ENCODE measurements at regions not wholly inside any gene's neighbourhood (a gene's known extent, or its start where the extent isn't known, plus 50 kb on each side); places are given as distances from the start of the nearest gene placed in this dataset.

DNA sequence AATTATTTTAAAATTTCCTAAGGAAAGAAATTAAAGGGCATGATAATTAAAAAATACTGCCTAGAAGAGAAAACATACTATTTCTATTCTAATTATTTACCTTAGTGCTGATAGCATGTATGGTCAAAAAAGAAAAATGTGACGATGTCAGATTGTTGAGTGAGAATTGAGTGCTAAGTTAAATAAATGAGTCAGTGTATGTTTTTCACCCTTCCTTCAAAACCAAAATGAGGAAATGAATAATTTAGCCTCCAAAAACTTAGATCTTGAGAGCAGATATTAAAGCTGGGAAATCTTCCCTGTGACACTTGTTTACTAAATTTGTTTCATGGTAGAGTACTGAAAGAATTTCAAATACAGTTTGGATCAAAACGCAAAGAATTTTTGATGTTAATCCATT is 58.6 kb upstream of the NYAP2 start:
- WGBS, 2 experiments (ENCODE audit: insufficient coverage in 2 of 2), result no CpG with 5 or more reads among the region's 2 CpGs
- Histone ChIP-seq H3K36me3 (ENCODE audit: control insufficient read depth, insufficient read depth, low read length) (no peaks in the 10 kb centered on the region), H3K4me1 (ENCODE audit: control insufficient read depth, insufficient read depth, low read length, poor library complexity, severe bottlenecking) (peaks cover 18% of the 10 kb centered on the region), H3K4me3 (ENCODE audit: extremely low read depth, insufficient read depth, low read length, poor library complexity, severe bottlenecking) (no peak overlapping the region), H3K9me3 (ENCODE audit: control insufficient read depth, low read length) (peaks cover 1% of the 10 kb centered on the region), H3K27ac (ENCODE audit: low read depth, low read length, severe bottlenecking) (no peak overlapping the region)

DNA sequence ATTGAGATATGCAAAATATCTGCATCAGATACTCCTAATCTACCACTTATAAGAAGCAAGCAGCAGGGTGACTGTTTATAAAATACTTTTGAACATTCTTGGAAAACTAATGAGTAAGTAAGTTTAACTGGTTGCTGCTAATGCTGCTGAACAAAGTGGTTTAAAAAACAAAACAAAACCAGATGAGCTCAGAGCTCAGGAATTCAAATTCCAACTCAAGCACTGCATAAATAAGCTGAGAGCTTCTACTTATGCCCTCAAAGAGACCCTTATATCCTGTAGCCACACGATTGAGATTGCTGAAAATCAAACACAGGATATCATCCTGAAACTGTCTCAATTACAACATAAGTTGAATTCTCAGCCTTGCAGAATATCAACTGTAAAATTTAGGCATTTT is 62.3 kb upstream of the NYAP2 start:
- no peaks in the 10 kb centered on the region for H3K36me3 ChIP-seq (ENCODE audit: control insufficient read depth, insufficient read depth, low read length)
- H3K4me3 ChIP-seq (ENCODE audit: extremely low read depth, insufficient read depth, low read length, poor library complexity, severe bottlenecking), result no peak overlapping the region
- 20 to 33% methylated on average over 1 of the region's 1 CpG for WGBS, 2 experiments (ENCODE audit: insufficient coverage in 2 of 2)
- peak overlapping the region; percentile 89 for H3K27ac ChIP-seq (ENCODE audit: low read depth, low read length, severe bottlenecking)
- peaks cover 18% of the 10 kb centered on the region for H3K4me1 ChIP-seq (ENCODE audit: control insufficient read depth, insufficient read depth, low read length, poor library complexity, severe bottlenecking)
- no peaks in the 10 kb centered on the region for H3K9me3 ChIP-seq (ENCODE audit: control insufficient read depth, low read length)

GRCh38 chr2:225334514-225334913 is 65.0 kb upstream of the NYAP2 start:
- peaks cover 18% of the 10 kb centered on the region for H3K4me1 ChIP-seq (ENCODE audit: control insufficient read depth, insufficient read depth, low read length, poor library complexity, severe bottlenecking)
- no peak overlapping the region for H3K4me3 ChIP-seq (ENCODE audit: extremely low read depth, insufficient read depth, low read length, poor library complexity, severe bottlenecking)
- H3K36me3 ChIP-seq (ENCODE audit: control insufficient read depth, insufficient read depth, low read length), result no peaks in the 10 kb centered on the region
- no peak overlapping the region for H3K27ac ChIP-seq (ENCODE audit: low read depth, low read length, severe bottlenecking)
- H3K9me3 ChIP-seq (ENCODE audit: control insufficient read depth, low read length), result no peaks in the 10 kb centered on the region
- 100% methylated on average over 1 to 3 of the region's 4 CpGs for WGBS, 2 experiments (ENCODE audit: insufficient coverage in 2 of 2)

DNA sequence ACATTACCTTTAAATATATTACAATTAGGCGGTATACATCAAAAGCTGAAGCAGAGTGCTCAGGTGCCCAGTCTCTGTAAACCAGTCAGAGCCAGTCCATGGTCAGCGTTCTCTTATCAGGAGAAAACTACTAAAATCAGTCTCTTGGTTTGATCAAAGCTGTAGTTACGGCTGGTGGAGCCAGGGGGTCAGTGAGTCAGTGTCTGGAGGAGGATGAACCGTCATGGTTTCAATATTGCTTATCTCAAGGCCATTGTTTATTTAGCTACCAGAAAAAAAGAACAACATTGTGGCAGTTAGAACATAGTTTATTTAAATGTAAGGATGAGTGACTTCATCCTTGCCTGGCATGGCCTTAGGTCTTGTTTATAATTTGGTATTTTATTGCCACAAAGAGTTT is 71.3 kb upstream of the NYAP2 start:
- Histone ChIP-seq H3K4me1 (ENCODE audit: control insufficient read depth, insufficient read depth, low read length, poor library complexity, severe bottlenecking) (peaks cover 10% of the 10 kb centered on the region), H3K36me3 (ENCODE audit: control insufficient read depth, insufficient read depth, low read length) (no peaks in the 10 kb centered on the region), H3K4me3 (ENCODE audit: extremely low read depth, insufficient read depth, low read length, poor library complexity, severe bottlenecking) (no peak overlapping the region), H3K27ac (ENCODE audit: low read depth, low read length, severe bottlenecking) (peak overlapping the region; percentile 42), H3K9me3 (ENCODE audit: control insufficient read depth, low read length) (peaks cover 3% of the 10 kb centered on the region)
- WGBS, 2 experiments (ENCODE audit: insufficient coverage in 2 of 2), result 50% methylated on average over 1 of the region's 4 CpGs; no CpG with 5 or more reads in 1 of the 2 experiments

DNA sequence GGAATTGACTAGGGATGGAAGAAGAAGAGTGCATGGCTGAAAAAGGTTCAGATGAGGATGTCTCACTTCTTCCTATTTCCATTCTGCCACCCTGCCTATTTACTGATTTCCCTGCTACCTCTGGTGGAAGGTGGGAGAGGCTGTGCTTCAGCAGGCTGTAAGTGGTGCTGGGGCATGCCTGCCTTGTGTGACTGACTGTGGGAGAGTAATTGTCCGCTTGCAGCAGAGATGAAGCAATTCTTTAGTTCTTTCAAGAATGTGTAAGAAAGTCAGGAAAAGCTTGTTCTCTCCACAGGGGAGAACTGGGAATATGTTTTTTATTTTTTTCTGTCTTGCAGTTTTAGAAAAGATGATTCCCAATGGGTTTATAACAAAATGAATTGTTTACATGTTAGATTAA is 72.5 kb upstream of the NYAP2 start:
- Histone ChIP-seq H3K4me1 (ENCODE audit: control insufficient read depth, insufficient read depth, low read length, poor library complexity, severe bottlenecking) (peaks cover 10% of the 10 kb centered on the region), H3K4me3 (ENCODE audit: extremely low read depth, insufficient read depth, low read length, poor library complexity, severe bottlenecking) (no peak overlapping the region), H3K27ac (ENCODE audit: low read depth, low read length, severe bottlenecking) (no peak overlapping the region), H3K9me3 (ENCODE audit: control insufficient read depth, low read length) (peaks cover 3% of the 10 kb centered on the region), H3K36me3 (ENCODE audit: control insufficient read depth, insufficient read depth, low read length) (no peaks in the 10 kb centered on the region)
- WGBS, 2 experiments (ENCODE audit: insufficient coverage in 2 of 2), result 88 to 92% methylated on average over 1 of the region's 1 CpG

DNA sequence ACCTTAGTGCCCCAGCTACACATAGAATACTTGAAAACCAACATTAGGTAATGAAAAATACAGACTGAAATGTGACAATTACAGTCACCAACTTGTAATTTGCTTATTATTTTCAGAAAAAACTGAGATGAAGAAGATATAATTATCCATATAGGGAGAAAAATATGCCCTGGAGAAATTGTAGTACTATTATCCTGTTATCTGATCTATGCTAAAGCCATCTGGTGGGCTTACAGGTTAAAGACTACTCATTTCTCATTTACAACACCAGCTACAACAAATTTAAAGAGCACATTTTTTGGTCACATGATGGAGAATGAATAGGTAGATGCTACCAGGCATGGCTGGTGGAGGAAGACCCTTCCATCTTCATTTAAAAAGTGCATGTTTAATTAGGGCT is 79.6 kb upstream of the NYAP2 start:
- Histone ChIP-seq H3K4me1 (ENCODE audit: control insufficient read depth, insufficient read depth, low read length, poor library complexity, severe bottlenecking) (no peaks in the 10 kb centered on the region), H3K36me3 (ENCODE audit: control insufficient read depth, insufficient read depth, low read length) (no peaks in the 10 kb centered on the region), H3K9me3 (ENCODE audit: control insufficient read depth, low read length) (peaks cover 14% of the 10 kb centered on the region), H3K4me3 (ENCODE audit: extremely low read depth, insufficient read depth, low read length, poor library complexity, severe bottlenecking) (no peak overlapping the region), H3K27ac (ENCODE audit: low read depth, low read length, severe bottlenecking) (no peak overlapping the region)

GRCh38 chr2:225318440-225318839 is 81.1 kb upstream of the NYAP2 start:
- Histone ChIP-seq H3K27ac (ENCODE audit: low read depth, low read length, severe bottlenecking) (no peak overlapping the region), H3K4me1 (ENCODE audit: control insufficient read depth, insufficient read depth, low read length, poor library complexity, severe bottlenecking) (no peaks in the 10 kb centered on the region), H3K4me3 (ENCODE audit: extremely low read depth, insufficient read depth, low read length, poor library complexity, severe bottlenecking) (no peak overlapping the region), H3K36me3 (ENCODE audit: control insufficient read depth, insufficient read depth, low read length) (no peaks in the 10 kb centered on the region), H3K9me3 (ENCODE audit: control insufficient read depth, low read length) (peaks cover 14% of the 10 kb centered on the region)
- WGBS, 2 experiments (ENCODE audit: insufficient coverage in 2 of 2), result 86 to 100% methylated on average over 1 of the region's 1 CpG

DNA sequence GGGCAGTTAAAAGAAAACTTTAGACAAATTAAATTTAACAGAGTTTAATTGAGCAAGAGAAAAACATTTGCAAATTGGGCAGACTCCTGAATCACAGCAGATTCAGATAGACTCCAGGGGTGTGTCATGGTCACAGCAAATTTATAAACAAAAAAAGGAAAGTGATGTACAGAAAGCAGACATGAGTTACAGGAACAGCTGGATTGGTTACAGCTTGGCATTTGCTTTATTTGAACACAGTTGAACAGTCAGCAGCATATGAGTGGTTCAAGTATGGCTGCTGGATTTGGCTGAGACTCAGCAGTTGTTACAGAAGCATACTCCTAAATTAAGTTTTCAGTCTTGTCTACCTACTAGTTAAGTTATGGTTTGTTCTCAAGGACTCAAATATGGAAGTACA is 82.3 kb upstream of the NYAP2 start:
- Histone ChIP-seq H3K9me3 (ENCODE audit: control insufficient read depth, low read length) (peaks cover 14% of the 10 kb centered on the region), H3K4me1 (ENCODE audit: control insufficient read depth, insufficient read depth, low read length, poor library complexity, severe bottlenecking) (no peaks in the 10 kb centered on the region), H3K36me3 (ENCODE audit: control insufficient read depth, insufficient read depth, low read length) (no peaks in the 10 kb centered on the region), H3K4me3 (ENCODE audit: extremely low read depth, insufficient read depth, low read length, poor library complexity, severe bottlenecking) (no peak overlapping the region), H3K27ac (ENCODE audit: low read depth, low read length, severe bottlenecking) (no peak overlapping the region)

DNA sequence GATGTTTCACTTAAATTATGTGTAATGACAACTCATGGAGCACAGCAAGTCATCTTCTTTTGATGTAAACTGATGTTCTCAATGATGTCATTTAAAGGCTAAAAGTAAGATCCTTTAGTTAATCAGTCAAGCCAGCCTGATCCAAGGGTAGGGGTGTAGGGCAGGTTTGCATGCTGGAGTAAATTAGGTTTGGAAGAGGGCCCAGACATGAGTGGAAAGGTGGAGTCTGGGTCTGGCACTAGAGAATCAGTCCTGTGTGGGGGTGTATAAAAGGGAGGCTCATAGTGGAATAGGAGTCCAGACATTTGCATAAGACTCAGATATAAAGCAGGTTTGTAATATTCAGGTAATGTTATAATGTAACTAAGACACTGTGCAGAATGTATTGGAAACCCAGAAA is 88.8 kb upstream of the NYAP2 start:
- no peak overlapping the region for H3K4me3 ChIP-seq (ENCODE audit: extremely low read depth, insufficient read depth, low read length, poor library complexity, severe bottlenecking)
- no peak overlapping the region for H3K27ac ChIP-seq (ENCODE audit: low read depth, low read length, severe bottlenecking)
- H3K4me1 ChIP-seq (ENCODE audit: control insufficient read depth, insufficient read depth, low read length, poor library complexity, severe bottlenecking), result peaks cover 10% of the 10 kb centered on the region
- no peaks in the 10 kb centered on the region for H3K9me3 ChIP-seq (ENCODE audit: control insufficient read depth, low read length)
- H3K36me3 ChIP-seq (ENCODE audit: control insufficient read depth, insufficient read depth, low read length), result no peaks in the 10 kb centered on the region

GRCh38 chr2:225309516-225309915 is 90.0 kb upstream of the NYAP2 start:
- no peaks in the 10 kb centered on the region for H3K36me3 ChIP-seq (ENCODE audit: control insufficient read depth, insufficient read depth, low read length)
- no peak overlapping the region for H3K4me3 ChIP-seq (ENCODE audit: extremely low read depth, insufficient read depth, low read length, poor library complexity, severe bottlenecking)

GRCh38 chr2:225296951-225297350 is 102.6 kb upstream of the NYAP2 start:
- Histone ChIP-seq H3K9me3 (ENCODE audit: control insufficient read depth, low read length) (peaks cover 8% of the 10 kb centered on the region), H3K36me3 (ENCODE audit: control insufficient read depth, insufficient read depth, low read length) (no peaks in the 10 kb centered on the region), H3K4me1 (ENCODE audit: control insufficient read depth, insufficient read depth, low read length, poor library complexity, severe bottlenecking) (no peaks in the 10 kb centered on the region), H3K4me3 (ENCODE audit: extremely low read depth, insufficient read depth, low read length, poor library complexity, severe bottlenecking) (no peak overlapping the region), H3K27ac (ENCODE audit: low read depth, low read length, severe bottlenecking) (no peak overlapping the region)
- 63 to 83% methylated on average over 1 of the region's 2 CpGs for WGBS, 2 experiments (ENCODE audit: insufficient coverage in 2 of 2)

More at GRCh38 chr2:225309516-225309915, 90.0 kb upstream of the NYAP2 start:
- H3K9me3 ChIP-seq (ENCODE audit: control insufficient read depth, low read length), result no peaks in the 10 kb centered on the region
- no peak overlapping the region for H3K27ac ChIP-seq (ENCODE audit: low read depth, low read length, severe bottlenecking)
- peaks cover 10% of the 10 kb centered on the region for H3K4me1 ChIP-seq (ENCODE audit: control insufficient read depth, insufficient read depth, low read length, poor library complexity, severe bottlenecking)

- Histone ChIP-seq H3K4me1 (ENCODE audit: control insufficient read depth, insufficient read depth, low read length, poor library complexity, severe bottlenecking) (no peaks in the 10 kb centered on the region), H3K36me3 (ENCODE audit: control insufficient read depth, insufficient read depth, low read length) (no peaks in the 10 kb centered on the region), H3K9me3 (ENCODE audit: control insufficient read depth, low read length) (no peaks in the 10 kb centered on the region), H3K4me3 (ENCODE audit: extremely low read depth, insufficient read depth, low read length, poor library complexity, severe bottlenecking) (no peak overlapping the region), H3K27ac (ENCODE audit: low read depth, low read length, severe bottlenecking) (no peak overlapping the region)
- 80% methylated on average over 1 of the region's 3 CpGs; no CpG with 5 or more reads in 1 of the 2 experiments for WGBS, 2 experiments (ENCODE audit: insufficient coverage in 2 of 2)
These were observed 104.4 kb upstream of the NYAP2 start for GRCh38 chr2:225295102-225295501.
